Stimulated activated naive CD8-positive, alpha-beta T cell treated with anti-CD3 and anti-CD28 coated beads, Interleukin-15, Interleukin-2, amounts not matched to agents 100 U/mL and 50 U/mL, for 24 hours (primary cell): ENCODE measurements at regions not wholly inside any gene's neighbourhood (a gene's known extent, or its start where the extent isn't known, plus 50 kb on each side); places are given as distances from the start of the nearest gene placed in this dataset.

Experiments
- ATAC-seq: fragments of 150-1000 bp; cut with Tn5 transposase; one replicate; pipeline ENCODE4 v1.10.0; 2021
- DNase-seq: peaks from one replicate; pipeline ENCODE4 v3.0.0; 2021

- ATAC-seq: no peak
Measured at GRCh38 chr3:101172516-101172915, 147.9 kb downstream of the IMPG2 start.

GRCh38 chr3:101171681-101172191 lies 148.6 kb downstream of the IMPG2 start:
- peak; percentile 81 for ATAC-seq
- DNase-seq: peak; percentile 11

More at GRCh38 chr3:101172516-101172915, 147.9 kb downstream of the IMPG2 start:
- no peak for DNase-seq

GRCh38 chr3:101170806-101171558 lies 149.4 kb downstream of the IMPG2 start:
- peak; percentile 36 for ATAC-seq
- DNase-seq: no peak

GRCh38 chr3:101170062-101170771 lies 150.2 kb downstream of the IMPG2 start:
- DNase-seq: no peak
- peak; percentile 38 for ATAC-seq

GRCh38 chr3:101169516-101169915 lies 150.9 kb downstream of the IMPG2 start:
- DNase-seq (no peak), ATAC-seq (no peak)

- ATAC-seq: no peak
- DNase-seq: no peak
Measured at GRCh38 chr3:101167376-101167775, 153.0 kb downstream of the IMPG2 start.

GRCh38 chr3:101166150-101166549 lies 154.2 kb downstream of the IMPG2 start:
- DNase-seq (no peak), ATAC-seq (no peak)

GRCh38 chr3:101163554-101163953 lies 156.8 kb downstream of the IMPG2 start:
- DNase-seq: no peak
- no peak for ATAC-seq

- ATAC-seq (no peak), DNase-seq (no peak)
Measured at GRCh38 chr3:101159478-101159877, 160.9 kb downstream of the IMPG2 start.

GRCh38 chr3:101158374-101158773 lies 162.0 kb downstream of the IMPG2 start:
- DNase-seq: no peak
- no peak for ATAC-seq

GRCh38 chr3:101156787-101157345 lies 163.5 kb downstream of the IMPG2 start:
- no peak for DNase-seq
- no peak for ATAC-seq

- DNase-seq (no peak), ATAC-seq (no peak)
Measured at GRCh38 chr3:101155825-101156224, 162.6 kb upstream of the ABI3BP start.

GRCh38 chr3:101154401-101154800 lies 161.2 kb upstream of the ABI3BP start:
- DNase-seq (no peak), ATAC-seq (no peak)

GRCh38 chr3:101151286-101151913 lies 158.2 kb upstream of the ABI3BP start:
- no peak for ATAC-seq
- DNase-seq: no peak

GRCh38 chr3:101150504-101150903 lies 157.3 kb upstream of the ABI3BP start:
- no peak for ATAC-seq
- DNase-seq: no peak

- DNase-seq (no peak), ATAC-seq (no peak)
Measured at GRCh38 chr3:101149707-101150106, 156.5 kb upstream of the ABI3BP start.

GRCh38 chr3:101149251-101149650 lies 156.0 kb upstream of the ABI3BP start:
- ATAC-seq (no peak), DNase-seq (no peak)

- no peak for DNase-seq
- no peak for ATAC-seq
Measured at GRCh38 chr3:101148001-101148400, 154.8 kb upstream of the ABI3BP start.

GRCh38 chr3:101146946-101147345 lies 153.7 kb upstream of the ABI3BP start:
- DNase-seq (no peak), ATAC-seq (no peak)

GRCh38 chr3:101144105-101144504 lies 150.9 kb upstream of the ABI3BP start:
- DNase-seq: no peak
- no peak for ATAC-seq

GRCh38 chr3:101143012-101143411 lies 149.8 kb upstream of the ABI3BP start:
- ATAC-seq: no peak

GRCh38 chr3:101142160-101142559 lies 148.9 kb upstream of the ABI3BP start:
- no peak for ATAC-seq

More at GRCh38 chr3:101143012-101143411, 149.8 kb upstream of the ABI3BP start:
- DNase-seq: no peak

GRCh38 chr3:101141135-101141534 lies 147.9 kb upstream of the ABI3BP start:
- DNase-seq (no peak), ATAC-seq (no peak)

More at GRCh38 chr3:101142160-101142559, 148.9 kb upstream of the ABI3BP start:
- DNase-seq: no peak
